OCI-LY3 (cell line): ENCODE measurements at regions not wholly inside any gene's neighbourhood (a gene's known extent, or its start where the extent isn't known, plus 50 kb on each side); places are given as distances from the start of the nearest gene placed in this dataset.

Experiments
- H2AFZ ChIP-seq: fragments of 200-600, 300-600 bp; shearing (Covaris generic); 2 replicates; pipeline ENCODE4 v1.6.0; 2014; ENCODE audit warnings: antibody characterized with exemption, low read depth, low read length
- H3K27ac ChIP-seq: fragments of 200-600, 300-600 bp; sonication (generic); 2 replicates; pipeline ENCODE4 v1.5.1; 2014; ENCODE audit warnings: mild to moderate bottlenecking, low read length, moderate library complexity, mixed read lengths
- H3K27me3 ChIP-seq: fragments of 200-600, 300-600 bp; sonication (generic); 2 replicates; pipeline ENCODE4 v1.6.1; 2014; ENCODE audit warnings: low read depth, low read length, mixed read lengths
- H3K36me3 ChIP-seq: fragments of 200-600, 300-600 bp; sonication (generic); replicated peaks from 2 replicates; pipeline ENCODE3; 2014; ENCODE audit warnings: low read depth, low read length, mixed read lengths
- H3K4me1 ChIP-seq: fragments of 300-600, 200-600 bp; sonication (generic); 2 replicates; pipeline ENCODE4 v1.6.1; 2014; ENCODE audit warnings: low read length, mixed read lengths
- H3K4me2 ChIP-seq: fragments of 200-600, 300-600 bp; sonication (generic); 2 replicates; pipeline ENCODE4 v1.6.1; 2014; ENCODE audit warnings: low read length, mixed read lengths
- H3K4me3 ChIP-seq: fragments of 300-600, 200-600 bp; sonication (generic); 2 replicates; pipeline ENCODE4 v1.5.1; 2014; ENCODE audit warnings: antibody characterized with exemption, mild to moderate bottlenecking, low read length, moderate library complexity
- H3K79me2 ChIP-seq: fragments of 300-600, 200-600 bp; shearing (Covaris generic); 2 replicates; pipeline ENCODE4 v1.6.1; 2014; ENCODE audit warnings: mild to moderate bottlenecking, low read length, mixed read lengths
- H3K9ac ChIP-seq: fragments of 300-600, 200-600 bp; shearing (Covaris generic); 2 replicates; pipeline ENCODE4 v1.6.0; 2014; ENCODE audit warnings: mild to moderate bottlenecking, low read length, moderate library complexity
- H3K9me3 ChIP-seq: fragments of 200-600, 300-600 bp; shearing (Covaris generic); 2 replicates; pipeline ENCODE4 v1.6.1; 2014; ENCODE audit warnings: low read length, mixed read lengths; ENCODE audit not compliant: insufficient read depth
- H4K20me1 ChIP-seq: fragments of 200-600, 300-600 bp; sonication (generic); 2 replicates; pipeline ENCODE4 v1.6.1; 2016; ENCODE audit warnings: low read length, mixed read lengths; ENCODE audit not compliant: insufficient read depth
- EZH2phosphoT487 ChIP-seq: fragments of 200-600 bp; shearing (Covaris generic); IDR thresholded peaks from 2 replicates; pipeline ENCODE4 v1.6.1; 2018; ENCODE audit warnings: antibody characterized with exemption, mixed run types, low read depth
- TF ChIP-seq, protein P1 (sequence below): fragments of 200-600, 300-600 bp; sonication (generic); IDR thresholded peaks from 2 replicates; pipeline ENCODE4 v1.5.1; 2014; ENCODE audit warnings: antibody characterized with exemption, low read length, low read depth

DNA sequence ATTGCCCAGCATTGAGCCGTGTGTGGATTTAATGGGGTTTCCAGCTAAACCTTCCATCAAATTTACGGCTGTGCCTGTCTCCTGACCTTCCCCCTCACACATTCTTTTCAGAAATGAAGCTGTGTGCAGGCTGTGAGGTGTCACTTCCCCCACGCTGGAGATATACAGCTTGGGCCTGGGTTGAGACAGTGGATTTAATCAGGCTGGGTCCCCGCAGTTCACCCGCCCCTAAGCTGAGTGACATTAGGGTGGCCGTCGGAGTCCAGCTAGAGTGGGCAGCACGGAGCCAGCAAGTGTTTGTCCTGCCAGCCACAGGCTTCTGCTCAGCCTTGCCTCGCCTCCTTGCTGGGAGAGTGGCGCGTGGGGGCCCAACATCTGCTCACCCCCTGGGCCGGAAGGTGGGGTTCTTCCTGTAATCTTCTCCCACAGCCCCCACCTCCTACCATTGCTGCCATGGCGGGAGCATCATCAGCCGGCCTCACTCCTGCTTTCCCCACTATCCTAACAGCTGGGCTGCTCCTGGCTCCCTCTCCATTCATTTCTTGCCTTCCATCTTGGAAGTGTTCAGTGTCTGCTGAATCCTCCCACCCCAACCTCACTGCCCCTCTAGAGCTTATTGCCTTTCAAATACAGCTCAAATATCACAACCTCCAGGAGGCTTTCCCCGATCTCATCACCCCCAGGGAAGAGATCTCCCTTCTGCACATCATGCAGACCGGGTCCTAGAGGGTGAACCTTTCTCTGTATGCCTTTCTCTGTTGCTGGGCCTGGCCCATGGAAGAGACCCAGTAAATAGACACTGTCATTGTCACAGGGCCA, 149.0 kb downstream of the GLI2 start:
- H3K36me3 ChIP-seq = no peaks in the 10 kb centered on the region
- H2AFZ ChIP-seq = no peak overlapping the region
- H3K79me2 ChIP-seq = no peaks in the 10 kb centered on the region
- H3K27ac ChIP-seq = no peak overlapping the region
- no peak overlapping the region for H3K4me2 ChIP-seq
- H3K4me3 ChIP-seq = no peak overlapping the region
- TF ChIP-seq EZH2phosphoT487 = no peak
- TF ChIP-seq, protein P1, sequence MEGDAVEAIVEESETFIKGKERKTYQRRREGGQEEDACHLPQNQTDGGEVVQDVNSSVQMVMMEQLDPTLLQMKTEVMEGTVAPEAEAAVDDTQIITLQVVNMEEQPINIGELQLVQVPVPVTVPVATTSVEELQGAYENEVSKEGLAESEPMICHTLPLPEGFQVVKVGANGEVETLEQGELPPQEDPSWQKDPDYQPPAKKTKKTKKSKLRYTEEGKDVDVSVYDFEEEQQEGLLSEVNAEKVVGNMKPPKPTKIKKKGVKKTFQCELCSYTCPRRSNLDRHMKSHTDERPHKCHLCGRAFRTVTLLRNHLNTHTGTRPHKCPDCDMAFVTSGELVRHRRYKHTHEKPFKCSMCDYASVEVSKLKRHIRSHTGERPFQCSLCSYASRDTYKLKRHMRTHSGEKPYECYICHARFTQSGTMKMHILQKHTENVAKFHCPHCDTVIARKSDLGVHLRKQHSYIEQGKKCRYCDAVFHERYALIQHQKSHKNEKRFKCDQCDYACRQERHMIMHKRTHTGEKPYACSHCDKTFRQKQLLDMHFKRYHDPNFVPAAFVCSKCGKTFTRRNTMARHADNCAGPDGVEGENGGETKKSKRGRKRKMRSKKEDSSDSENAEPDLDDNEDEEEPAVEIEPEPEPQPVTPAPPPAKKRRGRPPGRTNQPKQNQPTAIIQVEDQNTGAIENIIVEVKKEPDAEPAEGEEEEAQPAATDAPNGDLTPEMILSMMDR = no peak
- H3K9me3 ChIP-seq = no peaks in the 10 kb centered on the region
- H3K4me1 ChIP-seq = 0 out of 2 replicates have a peak, but pooled peaks cover 5% of the 10 kb centered on the region
- no peaks in the 10 kb centered on the region for H4K20me1 ChIP-seq
- H3K9ac ChIP-seq = no peak overlapping the region
- peaks cover 17% of the 10 kb centered on the region; the same call in 1 of the 2 replicates for H3K27me3 ChIP-seq

DNA sequence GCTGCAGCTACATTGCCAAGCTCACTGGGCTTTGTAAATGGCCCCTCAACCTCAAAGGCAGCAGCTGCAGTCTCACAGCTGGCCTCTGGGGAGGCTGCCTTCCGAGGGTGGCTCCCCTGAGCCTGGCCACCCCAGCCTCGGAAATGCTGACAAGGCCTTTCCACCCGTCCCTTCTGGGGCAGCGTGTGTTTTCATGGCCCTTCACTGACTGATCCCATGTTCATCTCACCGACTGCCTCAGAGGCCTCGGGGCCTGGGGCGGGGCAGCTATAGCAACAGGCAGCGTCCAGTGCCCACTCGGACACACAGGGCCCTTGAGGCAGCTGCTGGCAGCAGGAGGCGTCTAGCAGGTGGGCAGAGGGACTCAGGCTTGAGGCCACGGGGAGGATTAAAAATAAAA, 149.7 kb downstream of the GLI2 start:
- H3K36me3 ChIP-seq = no peaks in the 10 kb centered on the region
- no peak overlapping the region for H2AFZ ChIP-seq
- no peak overlapping the region for H3K27ac ChIP-seq
- H3K9me3 ChIP-seq = no peaks in the 10 kb centered on the region
- no peaks in the 10 kb centered on the region for H3K79me2 ChIP-seq
- no peak overlapping the region for H3K9ac ChIP-seq
- no peak overlapping the region for H3K4me2 ChIP-seq
- 0 out of 2 replicates have a peak, but pooled peaks cover 5% of the 10 kb centered on the region for H3K4me1 ChIP-seq
- TF ChIP-seq EZH2phosphoT487 = no peak
- TF ChIP-seq, protein P1 = no peak
- H3K4me3 ChIP-seq = no peak overlapping the region
- no peaks in the 10 kb centered on the region for H4K20me1 ChIP-seq
- peaks cover 20% of the 10 kb centered on the region; the same call in 1 of the 2 replicates for H3K27me3 ChIP-seq

DNA sequence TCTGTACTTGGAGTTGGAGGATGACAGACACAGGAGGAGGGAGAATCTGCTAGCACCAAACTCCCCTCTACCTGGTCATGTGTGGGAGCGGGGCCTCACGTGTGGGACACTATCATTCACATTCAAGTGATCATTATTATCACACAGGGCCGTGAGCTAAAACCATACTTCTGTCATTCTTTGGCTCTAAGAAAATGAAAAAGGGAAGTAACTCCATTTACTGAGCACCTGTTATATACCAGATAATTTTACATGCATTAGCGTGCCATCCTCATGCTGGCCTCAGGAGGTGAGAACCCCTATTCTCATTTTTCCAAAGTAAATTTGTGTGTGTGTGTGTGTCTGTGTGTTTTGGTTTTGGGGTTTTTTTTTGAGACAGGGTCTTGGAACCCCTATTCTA, 150.1 kb downstream of the GLI2 start:
- H3K79me2 ChIP-seq = no peaks in the 10 kb centered on the region

More for the DNA sequence above, 150.1 kb downstream of the GLI2 start:
- no peak overlapping the region for H3K4me3 ChIP-seq
- H3K4me1 ChIP-seq = 0 out of 2 replicates have a peak, but pooled peaks cover 5% of the 10 kb centered on the region
- no peak overlapping the region for H2AFZ ChIP-seq
- no peak overlapping the region for H3K27ac ChIP-seq
- H3K9ac ChIP-seq = no peak overlapping the region
- no peak overlapping the region for H3K4me2 ChIP-seq
- no peaks in the 10 kb centered on the region for H4K20me1 ChIP-seq
- no peaks in the 10 kb centered on the region for H3K36me3 ChIP-seq
- TF ChIP-seq, protein P1 = no peak
- no peak for TF ChIP-seq EZH2phosphoT487
- peaks cover 16% of the 10 kb centered on the region; the same call in 1 of the 2 replicates for H3K27me3 ChIP-seq
- H3K9me3 ChIP-seq = no peaks in the 10 kb centered on the region
